H1 (cell line): ENCODE measurements at regions not wholly inside any gene's neighbourhood (a gene's known extent, or its start where the extent isn't known, plus 50 kb on each side); places are given as distances from the start of the nearest gene placed in this dataset.

ENCODE experiments used
- CBX5 ChIP-seq: fragments of 300-800, 300-1000 bp; sonication (generic); IDR thresholded peaks from 2 replicates; pipeline ENCODE4 v1.7.1; 2016; ENCODE audit warnings: antibody characterized with exemption, low read length, low read depth
- CTBP2 ChIP-seq: IDR thresholded peaks from 2 replicates; pipeline ENCODE4 v1.7.0; 2011; ENCODE audit warnings: borderline replicate concordance, mild to moderate bottlenecking, moderate library complexity, mixed read lengths, low read length; ENCODE audit not compliant: insufficient read depth, insufficient read length
- E2F6 ChIP-seq: IDR thresholded peaks from 2 replicates; pipeline ENCODE4 v1.6.1; 2012; ENCODE audit warnings: inconsistent platforms
- KDM5A ChIP-seq: fragments of 200-600 bp; IDR thresholded peaks from 2 replicates; pipeline ENCODE4 v1.7.1; 2012; ENCODE audit warnings: mild to moderate bottlenecking, low read length, inconsistent platforms, mixed read lengths
- RXRA ChIP-seq: IDR thresholded peaks from 2 replicates; pipeline ENCODE4 v1.6.1; 2011; ENCODE audit warnings: low read depth, mild to moderate bottlenecking, low read length, moderate library complexity; ENCODE audit not compliant: insufficient read depth
- TAF1 ChIP-seq: IDR thresholded peaks from 2 replicates; pipeline ENCODE4 v1.6.1; 2011; ENCODE audit warnings: mild to moderate bottlenecking, low read depth, low read length

- TF ChIP-seq E2F6 (no peak), RXRA (no peak), CBX5 (no peak), TAF1 (no peak), CTBP2 (no peak), KDM5A (no peak)
Observed at GRCh38 chr11:121933294-121933693, 182.7 kb downstream of the BLID start (continued).
